Activated CD4-positive, alpha-beta T cell treated with anti-CD3 and anti-CD28 coated beads for 36 hours (primary cell): ENCODE measurements at regions not wholly inside any gene's neighbourhood (a gene's known extent, or its start where the extent isn't known, plus 50 kb on each side); places are given as distances from the start of the nearest gene placed in this dataset.

Experiments used
- ATAC-seq: fragments of 200-7000 bp; cut with Tn5 transposase; one replicate; pipeline ENCODE4 v1.10.0; 2021; ENCODE audit warnings: mild to moderate bottlenecking, moderate library complexity
- CTCF ChIA-PET: fragments of 350-600 bp; sonication (Branson Sonifier 250); formaldehyde crosslinking; loops from one replicate; lab custom pipeline; 2021; ENCODE audit warnings: antibody characterized with exemption; lab: Charles Lee
- POLR2A ChIA-PET: fragments of 350-600 bp; sonication (Branson Sonifier 250); formaldehyde crosslinking; loops from one replicate; lab custom pipeline; 2021; ENCODE audit warnings: antibody characterized with exemption, inconsistent platforms; lab: Charles Lee
- DNase-seq: peaks from one replicate; pipeline ENCODE4 v3.0.0-alpha.2; 2020
- H3K27ac Mint-ChIP-seq: one replicate; pipeline ENCODE4 v1.8.0; 2021; ENCODE audit warnings: mixed read lengths
- H3K27me3 Mint-ChIP-seq: one replicate; pipeline ENCODE4 v1.8.0; 2021; ENCODE audit warnings: mixed read lengths
- H3K36me3 Mint-ChIP-seq: one replicate; pipeline ENCODE4 v1.8.0; 2021; ENCODE audit warnings: low read depth, mixed read lengths
- H3K4me1 Mint-ChIP-seq: one replicate; pipeline ENCODE4 v1.8.0; 2021; ENCODE audit warnings: mixed read lengths
- H3K4me3 Mint-ChIP-seq: one replicate; pipeline ENCODE4 v1.8.0; 2021; ENCODE audit warnings: mild to moderate bottlenecking, moderate library complexity, mixed read lengths
- H3K9me3 Mint-ChIP-seq: one replicate; pipeline ENCODE4 v1.8.0; 2021; ENCODE audit warnings: low read depth, mixed read lengths
- intact Hi-C, 2 experiments: fragments of 100-400 bp; cut with DNase I in 1 of 2; cut with micrococcal nuclease in 1 of 2; formaldehyde crosslinking; loops; one replicate each; pipeline versions ENCODE4 v1.14.2 to v1.15.1; 2022 to 2024; cut with DNase I, micrococcal nuclease

GRCh38 chr5:38182991-38183390 lies 75.4 kb upstream of the EGFLAM start:
- ChIA-PET CTCF (interaction anchor here (0.6 kb wide), 1 partner anchor 9 kb away, joined by 3 read pairs; no protein-coding TSS in a partner anchor), POLR2A (no interaction called here)
- no peaks in the 10 kb centered on the region for H3K9me3 Mint-ChIP-seq

GRCh38 chr5:38168029-38168428 lies 90.3 kb upstream of the EGFLAM start:
- DNase-seq (no peak), ATAC-seq (no peak)
- Mint-ChIP-seq H3K27ac (no peak overlapping the region), H3K9me3 (no peaks in the 10 kb centered on the region), H3K4me3 (no peak overlapping the region), H3K4me1 (no peaks in the 10 kb centered on the region), H3K27me3 (peaks cover 3% of the 10 kb centered on the region), H3K36me3 (no peaks in the 10 kb centered on the region)
- intact Hi-C loops = no loop called here
- ChIA-PET CTCF (interaction anchor here (1.0 kb wide), 1 partner anchor 15 kb away, joined by 3 read pairs; no protein-coding TSS in a partner anchor), POLR2A (no interaction called here)

More at GRCh38 chr5:38182991-38183390, 75.4 kb upstream of the EGFLAM start:
- Mint-ChIP-seq H3K4me3 (no peak overlapping the region), H3K27me3 (peaks cover 7% of the 10 kb centered on the region), H3K27ac (no peak overlapping the region), H3K36me3 (no peaks in the 10 kb centered on the region), H3K4me1 (no peaks in the 10 kb centered on the region)
- intact Hi-C loops = no loop called here
- ATAC-seq (no peak), DNase-seq (no peak)

GRCh38 chr5:38167562-38167996 lies 90.8 kb upstream of the EGFLAM start:
- H3K27me3 Mint-ChIP-seq = peaks cover 3% of the 10 kb centered on the region
- no peaks in the 10 kb centered on the region for H3K36me3 Mint-ChIP-seq
- no peak for ATAC-seq
- H3K9me3 Mint-ChIP-seq = no peaks in the 10 kb centered on the region
- POLR2A ChIA-PET = no interaction called here
- H3K4me1 Mint-ChIP-seq = no peaks in the 10 kb centered on the region
- intact Hi-C loops = no loop called here
- CTCF ChIA-PET = no interaction called here
- H3K4me3 Mint-ChIP-seq = no peak overlapping the region
- DNase-seq = no peak
- H3K27ac Mint-ChIP-seq = no peak overlapping the region

GRCh38 chr5:38166832-38167231 lies 91.5 kb upstream of the EGFLAM start:
- intact Hi-C loops = no loop called here
- Mint-ChIP-seq H3K27ac (no peak overlapping the region), H3K36me3 (no peaks in the 10 kb centered on the region), H3K4me3 (no peak overlapping the region), H3K27me3 (peaks cover 3% of the 10 kb centered on the region), H3K4me1 (no peaks in the 10 kb centered on the region), H3K9me3 (no peaks in the 10 kb centered on the region)
- ChIA-PET POLR2A (no interaction called here), CTCF (no interaction called here)
- no peak for ATAC-seq
- DNase-seq = no peak

GRCh38 chr5:38165435-38165834 lies 92.9 kb upstream of the EGFLAM start:
- ChIA-PET CTCF (interaction anchor here (0.6 kb wide), 1 partner anchor 194 kb away, joined by 3 read pairs; no protein-coding TSS in a partner anchor), POLR2A (no interaction called here)
- H3K4me1 Mint-ChIP-seq = no peaks in the 10 kb centered on the region
- no peaks in the 10 kb centered on the region for H3K9me3 Mint-ChIP-seq
- H3K27me3 Mint-ChIP-seq = peaks cover 8% of the 10 kb centered on the region
- intact Hi-C loops = no loop called here
- no peak for DNase-seq
- no peaks in the 10 kb centered on the region for H3K36me3 Mint-ChIP-seq
- no peak overlapping the region for H3K27ac Mint-ChIP-seq
- H3K4me3 Mint-ChIP-seq = no peak overlapping the region
- no peak for ATAC-seq

GRCh38 chr5:38164776-38165399 lies 93.5 kb upstream of the EGFLAM start:
- CTCF ChIA-PET = interaction anchor here (0.6 kb wide), 1 partner anchor 195 kb away, joined by 3 read pairs; no protein-coding TSS in a partner anchor
- Mint-ChIP-seq H3K9me3 (no peaks in the 10 kb centered on the region), H3K4me3 (no peak overlapping the region), H3K27ac (no peak overlapping the region), H3K36me3 (no peaks in the 10 kb centered on the region), H3K27me3 (peaks cover 8% of the 10 kb centered on the region), H3K4me1 (no peaks in the 10 kb centered on the region)
- POLR2A ChIA-PET = no interaction called here
- intact Hi-C loops = no loop called here
- DNase-seq = no peak
- ATAC-seq = no peak

GRCh38 chr5:38163636-38164237 lies 94.6 kb upstream of the EGFLAM start:
- ATAC-seq (no peak), DNase-seq (no peak)
- no peaks in the 10 kb centered on the region for H3K36me3 Mint-ChIP-seq
- H3K9me3 Mint-ChIP-seq = no peaks in the 10 kb centered on the region
- ChIA-PET POLR2A (no interaction called here), CTCF (no interaction called here)
- intact Hi-C loops = no loop called here
- no peak overlapping the region for H3K27ac Mint-ChIP-seq
- H3K27me3 Mint-ChIP-seq = peaks cover 10% of the 10 kb centered on the region
- H3K4me1 Mint-ChIP-seq = no peaks in the 10 kb centered on the region
- no peak overlapping the region for H3K4me3 Mint-ChIP-seq

- ChIA-PET POLR2A (no interaction called here), CTCF (interaction anchor here (0.5 to 0.8 kb wide), 3 partner anchors 10 to 806 kb away, joined by 3 to 4 read pairs (median 3); no protein-coding TSS in a partner anchor)
- DNase-seq = no peak
- intact Hi-C loops = no loop called here
- Mint-ChIP-seq H3K27me3 (peaks cover 9% of the 10 kb centered on the region), H3K4me1 (no peaks in the 10 kb centered on the region), H3K4me3 (no peak overlapping the region), H3K9me3 (no peaks in the 10 kb centered on the region), H3K36me3 (no peaks in the 10 kb centered on the region), H3K27ac (no peak overlapping the region)
- no peak for ATAC-seq
These were observed 95.7 kb upstream of the EGFLAM start for GRCh38 chr5:38162625-38163024.

GRCh38 chr5:38157024-38157423 lies 101.3 kb upstream of the EGFLAM start:
- no peak for DNase-seq
- H3K27ac Mint-ChIP-seq = no peak overlapping the region
- peaks cover 17% of the 10 kb centered on the region for H3K27me3 Mint-ChIP-seq
- intact Hi-C loops = no loop called here
- H3K36me3 Mint-ChIP-seq = no peaks in the 10 kb centered on the region
- no peaks in the 10 kb centered on the region for H3K4me1 Mint-ChIP-seq
- H3K9me3 Mint-ChIP-seq = no peaks in the 10 kb centered on the region
- ATAC-seq = no peak
- ChIA-PET POLR2A (interaction anchor here (0.6 kb wide), 1 partner anchor 417 kb away, joined by 4 read pairs; no protein-coding TSS in a partner anchor), CTCF (no interaction called here)
- no peak overlapping the region for H3K4me3 Mint-ChIP-seq

GRCh38 chr5:38154615-38155204 lies 103.6 kb upstream of the EGFLAM start:
- no peak overlapping the region for H3K27ac Mint-ChIP-seq
- ChIA-PET POLR2A (no interaction called here), CTCF (no interaction called here)
- no peak overlapping the region for H3K4me3 Mint-ChIP-seq
- intact Hi-C loops = no loop called here
- H3K27me3 Mint-ChIP-seq = peaks cover 22% of the 10 kb centered on the region
- H3K36me3 Mint-ChIP-seq = no peaks in the 10 kb centered on the region
- no peaks in the 10 kb centered on the region for H3K4me1 Mint-ChIP-seq
- DNase-seq (no peak), ATAC-seq (no peak)
- no peaks in the 10 kb centered on the region for H3K9me3 Mint-ChIP-seq

- ChIA-PET POLR2A (no interaction called here), CTCF (no interaction called here)
These were observed 106.5 kb upstream of the EGFLAM start for GRCh38 chr5:38151878-38152277.

GRCh38 chr5:38149815-38150195 lies 108.6 kb upstream of the EGFLAM start:
- no peak for DNase-seq
- POLR2A ChIA-PET = no interaction called here
- intact Hi-C loops = no loop called here
- peaks cover 16% of the 10 kb centered on the region for H3K27me3 Mint-ChIP-seq
- no peaks in the 10 kb centered on the region for H3K36me3 Mint-ChIP-seq
- no peaks in the 10 kb centered on the region for H3K4me1 Mint-ChIP-seq
- H3K9me3 Mint-ChIP-seq = no peaks in the 10 kb centered on the region
- no peak for ATAC-seq
- H3K4me3 Mint-ChIP-seq = no peak overlapping the region
- CTCF ChIA-PET = interaction anchor here (0.5 kb wide), 1 partner anchor 103 kb away, joined by 3 read pairs; no protein-coding TSS in a partner anchor
- H3K27ac Mint-ChIP-seq = no peak overlapping the region

More at GRCh38 chr5:38151878-38152277, 106.5 kb upstream of the EGFLAM start:
- no peaks in the 10 kb centered on the region for H3K4me1 Mint-ChIP-seq
- DNase-seq = no peak
- no peaks in the 10 kb centered on the region for H3K9me3 Mint-ChIP-seq
- H3K27ac Mint-ChIP-seq = no peak overlapping the region
- no peak overlapping the region for H3K4me3 Mint-ChIP-seq
- no peaks in the 10 kb centered on the region for H3K36me3 Mint-ChIP-seq
- no peak for ATAC-seq
- H3K27me3 Mint-ChIP-seq = peaks cover 20% of the 10 kb centered on the region
- intact Hi-C loops = no loop called here
